Activated naive CD8-positive, alpha-beta T cell treated with anti-CD3 and anti-CD28 coated beads, Interleukin-2, amount 10 ng/mL, durations not matched to agents 7 days and 5 days (primary cell): ENCODE measurements at regions not wholly inside any gene's neighbourhood (a gene's known extent, or its start where the extent isn't known, plus 50 kb on each side); places are given as distances from the start of the nearest gene placed in this dataset.
A peak's percentile ranks its signal among the peaks of the same experiment; 100 is the strongest.

Source experiments
- ATAC-seq: fragments of 150-1000 bp; cut with Tn5 transposase; one replicate; pipeline ENCODE4 v1.10.0; 2021; ENCODE audit warnings: low read depth, moderate library complexity
- POLR2A ChIA-PET: fragments of 350-600 bp; sonication (Branson Sonifier 250); formaldehyde crosslinking; loops from one replicate; lab custom pipeline; 2021; ENCODE audit warnings: antibody characterized with exemption; lab: Charles Lee
- DNase-seq: peaks from one replicate; pipeline ENCODE4 v3.0.0; 2021
- H3K27ac Mint-ChIP-seq: one replicate; pipeline ENCODE4 v1.8.0; 2022; ENCODE audit warnings: mild to moderate bottlenecking, mixed read lengths
- H3K27me3 Mint-ChIP-seq: one replicate; pipeline ENCODE4 v1.8.0; 2022; ENCODE audit warnings: mild to moderate bottlenecking, moderate library complexity, mixed read lengths
- H3K36me3 Mint-ChIP-seq: one replicate; pipeline ENCODE4 v1.8.0; 2021; ENCODE audit warnings: mild to moderate bottlenecking, mixed read lengths
- H3K4me1 Mint-ChIP-seq: one replicate; pipeline ENCODE4 v1.8.0; 2021; ENCODE audit warnings: mixed read lengths
- H3K4me3 Mint-ChIP-seq: one replicate; pipeline ENCODE4 v1.8.0; 2022; ENCODE audit warnings: mild to moderate bottlenecking, moderate library complexity, mixed read lengths
- H3K9me3 Mint-ChIP-seq: one replicate; pipeline ENCODE4 v1.8.0; 2021; ENCODE audit warnings: mixed read lengths

- H3K9me3 Mint-ChIP-seq, result no peaks in the 10 kb centered on the region
- POLR2A ChIA-PET, result no interaction called here
- no peaks in the 10 kb centered on the region for H3K36me3 Mint-ChIP-seq
- peaks cover 56% of the 10 kb centered on the region for H3K27me3 Mint-ChIP-seq
- ATAC-seq, result no peak
- no peak for DNase-seq
- no peak overlapping the region for H3K27ac Mint-ChIP-seq
- H3K4me1 Mint-ChIP-seq, result peaks cover 6% of the 10 kb centered on the region
- H3K4me3 Mint-ChIP-seq, result no peak overlapping the region
These were observed 154.2 kb upstream of the PRKCQ start for GRCh38 chr10:6734286-6734685.

- Mint-ChIP-seq H3K27ac (no peak overlapping the region), H3K27me3 (peaks cover 58% of the 10 kb centered on the region), H3K36me3 (no peaks in the 10 kb centered on the region), H3K4me3 (no peak overlapping the region), H3K9me3 (no peaks in the 10 kb centered on the region), H3K4me1 (peaks cover 1% of the 10 kb centered on the region)
- POLR2A ChIA-PET, result no interaction called here
- DNase-seq, result no peak
- no peak for ATAC-seq
These were observed 149.8 kb upstream of the PRKCQ start for GRCh38 chr10:6729861-6730344.

GRCh38 chr10:6729071-6729774 is 149.1 kb upstream of the PRKCQ start:
- H3K4me3 Mint-ChIP-seq, result no peak overlapping the region
- H3K27ac Mint-ChIP-seq, result no peak overlapping the region
- H3K27me3 Mint-ChIP-seq, result peaks cover 62% of the 10 kb centered on the region
- ATAC-seq (no peak), DNase-seq (no peak)
- no peaks in the 10 kb centered on the region for H3K9me3 Mint-ChIP-seq
- POLR2A ChIA-PET, result no interaction called here
- H3K36me3 Mint-ChIP-seq, result no peaks in the 10 kb centered on the region
- peaks cover 1% of the 10 kb centered on the region for H3K4me1 Mint-ChIP-seq

GRCh38 chr10:6726924-6727323 is 146.8 kb upstream of the PRKCQ start:
- no peaks in the 10 kb centered on the region for H3K9me3 Mint-ChIP-seq
- ATAC-seq (no peak), DNase-seq (no peak)
- no peak overlapping the region for H3K4me3 Mint-ChIP-seq
- peaks cover 57% of the 10 kb centered on the region for H3K27me3 Mint-ChIP-seq
- no peak overlapping the region for H3K27ac Mint-ChIP-seq
- peaks cover 1% of the 10 kb centered on the region for H3K4me1 Mint-ChIP-seq
- H3K36me3 Mint-ChIP-seq, result no peaks in the 10 kb centered on the region
- POLR2A ChIA-PET, result no interaction called here

- POLR2A ChIA-PET, result no interaction called here
- Mint-ChIP-seq H3K27ac (no peak overlapping the region), H3K36me3 (no peaks in the 10 kb centered on the region), H3K27me3 (peaks cover 36% of the 10 kb centered on the region), H3K4me1 (peaks cover 4% of the 10 kb centered on the region), H3K9me3 (peaks cover 3% of the 10 kb centered on the region), H3K4me3 (no peak overlapping the region)
- ATAC-seq (no peak), DNase-seq (no peak)
These were observed 142.5 kb upstream of the PRKCQ start for GRCh38 chr10:6722616-6723004.

- ATAC-seq (no peak), DNase-seq (no peak)
- POLR2A ChIA-PET, result no interaction called here
- Mint-ChIP-seq H3K36me3 (no peaks in the 10 kb centered on the region), H3K4me1 (peaks cover 4% of the 10 kb centered on the region), H3K9me3 (peaks cover 3% of the 10 kb centered on the region), H3K4me3 (no peak overlapping the region), H3K27ac (no peak overlapping the region), H3K27me3 (peaks cover 34% of the 10 kb centered on the region)
These were observed 142.0 kb upstream of the PRKCQ start for GRCh38 chr10:6721964-6722615.

GRCh38 chr10:6721480-6721879 is 141.4 kb upstream of the PRKCQ start:
- POLR2A ChIA-PET, result no interaction called here
- Mint-ChIP-seq H3K27me3 (peaks cover 34% of the 10 kb centered on the region), H3K36me3 (no peaks in the 10 kb centered on the region), H3K9me3 (peaks cover 3% of the 10 kb centered on the region), H3K4me3 (no peak overlapping the region), H3K4me1 (peaks cover 4% of the 10 kb centered on the region), H3K27ac (no peak overlapping the region)
- ATAC-seq (no peak), DNase-seq (no peak)

GRCh38 chr10:6719561-6719960 is 139.5 kb upstream of the PRKCQ start:
- peaks cover 3% of the 10 kb centered on the region for H3K9me3 Mint-ChIP-seq
- POLR2A ChIA-PET, result no interaction called here
- H3K4me1 Mint-ChIP-seq, result peaks cover 4% of the 10 kb centered on the region
- no peaks in the 10 kb centered on the region for H3K36me3 Mint-ChIP-seq
- H3K4me3 Mint-ChIP-seq, result no peak overlapping the region
- DNase-seq (no peak), ATAC-seq (no peak)
- H3K27me3 Mint-ChIP-seq, result peaks cover 38% of the 10 kb centered on the region
- no peak overlapping the region for H3K27ac Mint-ChIP-seq

GRCh38 chr10:6718550-6718949 is 138.5 kb upstream of the PRKCQ start:
- no peak for ATAC-seq
- no peak overlapping the region for H3K27ac Mint-ChIP-seq
- peaks cover 37% of the 10 kb centered on the region for H3K27me3 Mint-ChIP-seq
- POLR2A ChIA-PET, result no interaction called here
- H3K4me1 Mint-ChIP-seq, result peaks cover 8% of the 10 kb centered on the region
- H3K36me3 Mint-ChIP-seq, result no peaks in the 10 kb centered on the region
- H3K9me3 Mint-ChIP-seq, result peaks cover 3% of the 10 kb centered on the region
- no peak overlapping the region for H3K4me3 Mint-ChIP-seq
- DNase-seq, result no peak

- no peak overlapping the region for H3K27ac Mint-ChIP-seq
- POLR2A ChIA-PET, result no interaction called here
- H3K9me3 Mint-ChIP-seq, result peaks cover 3% of the 10 kb centered on the region
- peaks cover 27% of the 10 kb centered on the region for H3K27me3 Mint-ChIP-seq
- no peak overlapping the region for H3K4me3 Mint-ChIP-seq
- DNase-seq, result no peak
- H3K36me3 Mint-ChIP-seq, result no peaks in the 10 kb centered on the region
- ATAC-seq, result no peak
- H3K4me1 Mint-ChIP-seq, result peaks cover 10% of the 10 kb centered on the region
These were observed 136.4 kb upstream of the PRKCQ start for GRCh38 chr10:6716516-6716915.

GRCh38 chr10:6713716-6714115 is 133.6 kb upstream of the PRKCQ start:
- POLR2A ChIA-PET, result no interaction called here
- ATAC-seq (peak; percentile 81), DNase-seq (no peak)
- Mint-ChIP-seq H3K27ac (no peak overlapping the region), H3K36me3 (no peaks in the 10 kb centered on the region), H3K4me3 (no peak overlapping the region), H3K27me3 (peaks cover 43% of the 10 kb centered on the region), H3K9me3 (no peaks in the 10 kb centered on the region), H3K4me1 (peaks cover 10% of the 10 kb centered on the region)

GRCh38 chr10:6713120-6713519 is 133.0 kb upstream of the PRKCQ start:
- H3K9me3 Mint-ChIP-seq, result no peaks in the 10 kb centered on the region
- H3K27me3 Mint-ChIP-seq, result peaks cover 39% of the 10 kb centered on the region
- POLR2A ChIA-PET, result no interaction called here
- H3K4me1 Mint-ChIP-seq, result peaks cover 10% of the 10 kb centered on the region
- H3K4me3 Mint-ChIP-seq, result no peak overlapping the region
- ATAC-seq (no peak), DNase-seq (no peak)
- H3K27ac Mint-ChIP-seq, result no peak overlapping the region
- no peaks in the 10 kb centered on the region for H3K36me3 Mint-ChIP-seq

- H3K4me1 Mint-ChIP-seq, result peaks cover 10% of the 10 kb centered on the region
- no peak for ATAC-seq
- no peak overlapping the region for H3K27ac Mint-ChIP-seq
- DNase-seq, result no peak
- no peak overlapping the region for H3K4me3 Mint-ChIP-seq
- no peaks in the 10 kb centered on the region for H3K36me3 Mint-ChIP-seq
- POLR2A ChIA-PET, result no interaction called here
- no peaks in the 10 kb centered on the region for H3K9me3 Mint-ChIP-seq
- peaks cover 40% of the 10 kb centered on the region for H3K27me3 Mint-ChIP-seq
These were observed 131.8 kb upstream of the PRKCQ start for GRCh38 chr10:6711881-6712280.

GRCh38 chr10:6711408-6711841 is 131.3 kb upstream of the PRKCQ start:
- Mint-ChIP-seq H3K27me3 (peaks cover 43% of the 10 kb centered on the region), H3K4me3 (no peak overlapping the region), H3K27ac (no peak overlapping the region), H3K36me3 (no peaks in the 10 kb centered on the region), H3K4me1 (peaks cover 10% of the 10 kb centered on the region), H3K9me3 (no peaks in the 10 kb centered on the region)
- no peak for DNase-seq
- no peak for ATAC-seq
- POLR2A ChIA-PET, result no interaction called here
